Progenitor cell of endocrine pancreas (in vitro differentiated cells): ENCODE measurements at regions not wholly inside any gene's neighbourhood (a gene's known extent, or its start where the extent isn't known, plus 50 kb on each side); places are given as distances from the start of the nearest gene placed in this dataset.

Experiments
- DNase-seq: peaks from one replicate; pipeline ENCODE4 v3.0.0; 2021; ENCODE audit warnings: low spot score; ENCODE audit not compliant: unreplicated experiment
- H3K27ac Mint-ChIP-seq: 2 replicates; pipeline ENCODE4 v1.8.0; 2021; ENCODE audit warnings: mild to moderate bottlenecking, moderate library complexity, mixed read lengths
- H3K27me3 Mint-ChIP-seq: 2 replicates; pipeline ENCODE4 v1.8.0; 2021; ENCODE audit warnings: mixed read lengths
- H3K36me3 Mint-ChIP-seq: 2 replicates; pipeline ENCODE4 v1.8.0; 2022; ENCODE audit warnings: mixed read lengths; ENCODE audit not compliant: insufficient read depth
- H3K4me1 Mint-ChIP-seq: 2 replicates; pipeline ENCODE4 v1.8.0; 2021; ENCODE audit warnings: low read depth, mixed read lengths
- H3K4me3 Mint-ChIP-seq: 2 replicates; pipeline ENCODE4 v1.8.0; 2021; ENCODE audit warnings: low read depth, mild to moderate bottlenecking, moderate library complexity, mixed read lengths
- H3K9me3 Mint-ChIP-seq: 2 replicates; pipeline ENCODE4 v1.8.0; 2021; ENCODE audit warnings: low read depth, mixed read lengths
- TF ChIP-seq, protein P1 (sequence below): fragments of 200-600 bp; sonication (generic); IDR thresholded peaks from one replicate; pipeline ENCODE4 v1.5.0; 2021; ENCODE audit warnings: antibody characterized with exemption, mild to moderate bottlenecking; ENCODE audit not compliant: unreplicated experiment

- no peak overlapping the region for H3K27ac Mint-ChIP-seq
- H3K4me3 Mint-ChIP-seq, result no peak overlapping the region
- no peaks in the 10 kb centered on the region for H3K4me1 Mint-ChIP-seq
- DNase-seq, result no peak
- no peaks in the 10 kb centered on the region for H3K36me3 Mint-ChIP-seq
- TF ChIP-seq, protein P1, sequence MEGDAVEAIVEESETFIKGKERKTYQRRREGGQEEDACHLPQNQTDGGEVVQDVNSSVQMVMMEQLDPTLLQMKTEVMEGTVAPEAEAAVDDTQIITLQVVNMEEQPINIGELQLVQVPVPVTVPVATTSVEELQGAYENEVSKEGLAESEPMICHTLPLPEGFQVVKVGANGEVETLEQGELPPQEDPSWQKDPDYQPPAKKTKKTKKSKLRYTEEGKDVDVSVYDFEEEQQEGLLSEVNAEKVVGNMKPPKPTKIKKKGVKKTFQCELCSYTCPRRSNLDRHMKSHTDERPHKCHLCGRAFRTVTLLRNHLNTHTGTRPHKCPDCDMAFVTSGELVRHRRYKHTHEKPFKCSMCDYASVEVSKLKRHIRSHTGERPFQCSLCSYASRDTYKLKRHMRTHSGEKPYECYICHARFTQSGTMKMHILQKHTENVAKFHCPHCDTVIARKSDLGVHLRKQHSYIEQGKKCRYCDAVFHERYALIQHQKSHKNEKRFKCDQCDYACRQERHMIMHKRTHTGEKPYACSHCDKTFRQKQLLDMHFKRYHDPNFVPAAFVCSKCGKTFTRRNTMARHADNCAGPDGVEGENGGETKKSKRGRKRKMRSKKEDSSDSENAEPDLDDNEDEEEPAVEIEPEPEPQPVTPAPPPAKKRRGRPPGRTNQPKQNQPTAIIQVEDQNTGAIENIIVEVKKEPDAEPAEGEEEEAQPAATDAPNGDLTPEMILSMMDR, result no peak
- no peaks in the 10 kb centered on the region for H3K9me3 Mint-ChIP-seq
- no peaks in the 10 kb centered on the region for H3K27me3 Mint-ChIP-seq
Observed at GRCh38 chr4:34047363-34047762, 2197.0 kb downstream of the ARAP2 start.

DNA sequence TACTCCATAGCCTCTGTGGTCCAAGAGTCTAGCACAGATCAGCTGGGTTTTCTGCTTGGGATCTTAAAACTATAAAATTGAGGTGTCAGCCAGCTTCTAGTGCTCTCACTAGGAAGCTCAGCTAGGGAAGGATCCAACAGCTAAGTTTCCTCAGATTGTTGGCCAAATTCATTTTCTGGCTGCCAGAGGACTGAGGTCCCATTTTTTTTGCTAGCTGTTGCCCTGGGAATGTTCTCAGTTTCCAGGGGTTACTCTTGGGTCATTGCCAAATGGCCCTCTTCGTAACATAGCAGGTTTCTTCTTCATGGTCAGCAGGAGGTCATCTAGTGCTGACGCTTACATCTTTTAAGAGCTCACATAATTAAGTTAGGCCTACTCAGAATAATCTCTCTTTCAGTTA lies 2178.2 kb downstream of the ARAP2 start:
- Mint-ChIP-seq H3K36me3 (no peaks in the 10 kb centered on the region), H3K27me3 (no peaks in the 10 kb centered on the region), H3K4me3 (no peak overlapping the region), H3K27ac (no peak overlapping the region), H3K9me3 (no peaks in the 10 kb centered on the region), H3K4me1 (no peaks in the 10 kb centered on the region)
- TF ChIP-seq, protein P1, result no peak
- no peak for DNase-seq

- Mint-ChIP-seq H3K4me3 (no peak overlapping the region), H3K27me3 (no peaks in the 10 kb centered on the region), H3K27ac (no peak overlapping the region), H3K36me3 (no peaks in the 10 kb centered on the region), H3K4me1 (no peaks in the 10 kb centered on the region), H3K9me3 (no peaks in the 10 kb centered on the region)
- no peak for DNase-seq
- TF ChIP-seq, protein P1, result no peak
Observed at GRCh38 chr4:34091451-34091850, 2152.9 kb downstream of the ARAP2 start.

- Mint-ChIP-seq H3K27ac (no peak overlapping the region), H3K9me3 (no peaks in the 10 kb centered on the region), H3K36me3 (no peaks in the 10 kb centered on the region), H3K27me3 (no peaks in the 10 kb centered on the region), H3K4me3 (no peak overlapping the region), H3K4me1 (no peaks in the 10 kb centered on the region)
- TF ChIP-seq, protein P1, result no peak
- no peak for DNase-seq
Observed at GRCh38 chr4:34094114-34094513, 2150.2 kb downstream of the ARAP2 start.

GRCh38 chr4:34105311-34105710 lies 2139.0 kb downstream of the ARAP2 start:
- DNase-seq, result no peak
- Mint-ChIP-seq H3K27ac (no peak overlapping the region), H3K4me1 (no peaks in the 10 kb centered on the region), H3K27me3 (no peaks in the 10 kb centered on the region), H3K36me3 (no peaks in the 10 kb centered on the region), H3K9me3 (no peaks in the 10 kb centered on the region), H3K4me3 (no peak overlapping the region)
- TF ChIP-seq, protein P1, result no peak

- TF ChIP-seq, protein P1, result no peak
- no peaks in the 10 kb centered on the region for H3K9me3 Mint-ChIP-seq
- no peak overlapping the region for H3K4me3 Mint-ChIP-seq
- no peaks in the 10 kb centered on the region for H3K27me3 Mint-ChIP-seq
- H3K36me3 Mint-ChIP-seq, result no peaks in the 10 kb centered on the region
- DNase-seq, result no peak
- H3K4me1 Mint-ChIP-seq, result no peaks in the 10 kb centered on the region
- no peak overlapping the region for H3K27ac Mint-ChIP-seq
Observed at GRCh38 chr4:34108391-34108790, 2135.9 kb downstream of the ARAP2 start.
